Activated CD4-positive, CD25-positive, alpha-beta regulatory T cell (primary cell): ENCODE measurements at regions not wholly inside any gene's neighbourhood (a gene's known extent, or its start where the extent isn't known, plus 50 kb on each side); places are given as distances from the start of the nearest gene placed in this dataset.
A peak's percentile ranks its signal among the peaks of the same experiment; 100 is the strongest.

Experiments used
- DNase-seq, 4 experiments: peaks; one replicate each; lab custom pipeline; 2025; lab: John Stamatoyannopoulos, UW

- DNase-seq: no peak
These were observed 102.5 kb upstream of the RIPOR2 start for GRCh38 chr6:25038300-25038699.

- no peak for DNase-seq
These were observed 103.2 kb upstream of the RIPOR2 start for GRCh38 chr6:25038999-25039398.

GRCh38 chr6:25041485-25042035, 105.8 kb upstream of the RIPOR2 start:
- DNase-seq: no peak

GRCh38 chr6:25042036-25042521, 106.3 kb upstream of the RIPOR2 start:
- DNase-seq: peak in 2 of 4 experiments; percentile 10 to 14

GRCh38 chr6:25042536-25042935, 106.8 kb upstream of the RIPOR2 start:
- no peak for DNase-seq

- DNase-seq: no peak
These were observed 107.4 kb upstream of the RIPOR2 start for GRCh38 chr6:25042984-25043725.

- DNase-seq: no peak
These were observed 108.1 kb upstream of the RIPOR2 start for GRCh38 chr6:25043892-25044291.

- no peak for DNase-seq
These were observed 111.2 kb upstream of the RIPOR2 start for GRCh38 chr6:25046942-25047341.

- peak in 2 of 4 experiments; percentile 21 to 27 for DNase-seq
These were observed 114.6 kb upstream of the RIPOR2 start for GRCh38 chr6:25050356-25050755.

- DNase-seq: no peak
These were observed 115.3 kb upstream of the RIPOR2 start for GRCh38 chr6:25051083-25051482.

- DNase-seq: no peak
These were observed 116.4 kb upstream of the RIPOR2 start for GRCh38 chr6:25052181-25052580.

GRCh38 chr6:25053875-25054371, 118.2 kb upstream of the RIPOR2 start:
- DNase-seq: no peak

- DNase-seq: no peak
These were observed 118.7 kb upstream of the RIPOR2 start for GRCh38 chr6:25054469-25054868.

GRCh38 chr6:25056130-25056529, 120.4 kb upstream of the RIPOR2 start:
- peak in 1 of 4 experiments; percentile 4 for DNase-seq

GRCh38 chr6:25057111-25057905, 121.5 kb upstream of the RIPOR2 start:
- no peak for DNase-seq

- DNase-seq: no peak
These were observed 122.7 kb upstream of the RIPOR2 start for GRCh38 chr6:25058441-25058840.

GRCh38 chr6:25058941-25059340, 123.2 kb upstream of the RIPOR2 start:
- no peak for DNase-seq

GRCh38 chr6:25060522-25060921, 124.8 kb upstream of the RIPOR2 start:
- no peak for DNase-seq

GRCh38 chr6:25061289-25061936, 125.7 kb upstream of the RIPOR2 start:
- no peak for DNase-seq

- no peak for DNase-seq
These were observed 126.5 kb upstream of the RIPOR2 start for GRCh38 chr6:25062070-25062811.

GRCh38 chr6:25064006-25064405, 128.2 kb upstream of the RIPOR2 start:
- no peak for DNase-seq
